IMR-90 (cell line): ENCODE measurements at regions not wholly inside any gene's neighbourhood (a gene's known extent, or its start where the extent isn't known, plus 50 kb on each side); places are given as distances from the start of the nearest gene placed in this dataset.

ENCODE experiments used
- ATAC-seq: fragments of 200-7000 bp; cut with Tn5 transposase; 2 replicates; pipeline ENCODE4 v1.9.1; 2020; ENCODE audit warnings: low read depth, mild to moderate bottlenecking, moderate library complexity
- BruUV-seq: library from RNA; stranded (reverse); fragments of 400-500 nt; replicated peaks from 2 replicates; lab custom pipeline; 2021; lab: Mats Ljungman, UMichigan
- CTCF ChIA-PET: fragments of 300-600 bp; formaldehyde crosslinking; extraction: SDS; loops from one replicate; lab custom pipeline; 2021; ENCODE audit warnings: antibody characterized with exemption; lab: Yijun Ruan, JAX
- POLR2A ChIA-PET: fragments of 300-600 bp; sonication (Branson Sonifier 250); formaldehyde crosslinking; loops from one replicate; lab custom pipeline; 2022; ENCODE audit warnings: antibody characterized with exemption; ENCODE audit not compliant: unreplicated experiment; lab: Charles Lee
- DNase-seq: peaks from one replicate; pipeline ENCODE4 v3.0.0; 2013
- H2AFZ ChIP-seq: replicated peaks from 2 replicates; pipeline ENCODE3; 2013; ENCODE audit warnings: low read length, mild to moderate bottlenecking; ENCODE audit not compliant: poor library complexity
- H2AK5ac ChIP-seq: 2 replicates; pipeline ENCODE4 v1.6.1; 2013; ENCODE audit warnings: low read depth, low read length, inconsistent platforms
- H2AK9ac ChIP-seq: replicated peaks from 2 replicates; pipeline ENCODE3; 2013; ENCODE audit warnings: mild to moderate bottlenecking, low read depth, low read length, moderate library complexity; ENCODE audit not compliant: poor library complexity
- H2BK120ac ChIP-seq: 2 replicates; pipeline ENCODE4 v1.6.1; 2013; ENCODE audit warnings: low read depth, low read length, inconsistent platforms
- H2BK15ac ChIP-seq: 3 replicates; pipeline ENCODE4 v1.6.1; 2013; ENCODE audit warnings: low read depth, low read length, inconsistent platforms
- H2BK20ac ChIP-seq: 2 replicates; pipeline ENCODE4 v1.6.1; 2013; ENCODE audit warnings: low read depth, mild to moderate bottlenecking, inconsistent platforms, low read length, moderate library complexity
- H2BK5ac ChIP-seq: 2 replicates; pipeline ENCODE4 v1.6.1; 2013; ENCODE audit warnings: mild to moderate bottlenecking, low read depth, low read length, inconsistent platforms; ENCODE audit not compliant: poor library complexity, severe bottlenecking
- H3K14ac ChIP-seq: replicated peaks from 2 replicates; pipeline ENCODE4 v1.6.1; 2013; ENCODE audit warnings: low read depth, low read length, inconsistent platforms
- H3K18ac ChIP-seq: 2 replicates; pipeline ENCODE4 v1.6.1; 2013; ENCODE audit warnings: low read depth, low read length, control low read depth
- H3K23ac ChIP-seq: 2 replicates; pipeline ENCODE4 v1.6.1; 2013; ENCODE audit warnings: low read depth, low read length, inconsistent platforms
- H3K27ac ChIP-seq: 2 replicates; pipeline ENCODE4 v1.5.1; 2013; ENCODE audit warnings: mild to moderate bottlenecking, control low read depth, low read length; ENCODE audit not compliant: insufficient read depth
- H3K27me3 ChIP-seq: 2 replicates; pipeline ENCODE4 v1.6.1; 2013; ENCODE audit warnings: low read length; ENCODE audit not compliant: control insufficient read depth, insufficient read depth
- H3K36me3 ChIP-seq: 2 replicates; pipeline ENCODE4 v1.6.1; 2013; ENCODE audit warnings: low read length, mixed read lengths; ENCODE audit not compliant: control insufficient read depth, insufficient read depth
- H3K4ac ChIP-seq: 2 replicates; pipeline ENCODE4 v1.6.1; 2013; ENCODE audit warnings: low read depth, low read length, inconsistent platforms
- H3K4me1 ChIP-seq: 2 replicates; pipeline ENCODE4 v1.6.1; 2013; ENCODE audit warnings: low read length, mixed read lengths; ENCODE audit not compliant: control insufficient read depth, insufficient read depth
- H3K4me2 ChIP-seq: 2 replicates; pipeline ENCODE4 v1.6.1; 2013; ENCODE audit warnings: low read depth, mild to moderate bottlenecking, control low read depth, low read length, moderate library complexity
- H3K4me3 ChIP-seq: 2 replicates; pipeline ENCODE4 v1.5.1; 2013; ENCODE audit warnings: low read depth, mild to moderate bottlenecking, control low read depth, low read length, moderate library complexity; ENCODE audit not compliant: insufficient read depth
- H3K56ac ChIP-seq: 2 replicates; pipeline ENCODE4 v1.6.1; 2013; ENCODE audit warnings: low read length, inconsistent platforms; ENCODE audit not compliant: insufficient read depth; ENCODE audit errors: extremely low read depth
- H3K79me1 ChIP-seq, 2 experiments: 2 replicates each; pipeline ENCODE4 v1.6.1; 2013; ENCODE audit warnings: low read length in 2 of 2, inconsistent platforms in 1 of 2, low read depth in 1 of 2
- H3K9ac ChIP-seq: 2 replicates; pipeline ENCODE4 v1.6.1; 2013; ENCODE audit warnings: low read depth, low read length, control low read depth
- H3K9me1 ChIP-seq: 2 replicates; pipeline ENCODE4 v1.6.1; 2013; ENCODE audit warnings: low read length, inconsistent platforms; ENCODE audit not compliant: insufficient read depth
- H3K9me3 ChIP-seq: 2 replicates; pipeline ENCODE4 v1.6.1; 2013; ENCODE audit warnings: low read length; ENCODE audit not compliant: control insufficient read depth, insufficient read depth
- H4K20me1 ChIP-seq: 2 replicates; pipeline ENCODE4 v1.6.1; 2013; ENCODE audit warnings: low read length, inconsistent platforms; ENCODE audit not compliant: insufficient read depth
- H4K5ac ChIP-seq: 2 replicates; pipeline ENCODE4 v1.6.1; 2013; ENCODE audit warnings: mild to moderate bottlenecking, low read depth, low read length, control low read depth
- H4K8ac ChIP-seq, 2 experiments: 2 replicates each; pipeline ENCODE4 v1.6.1; 2013; ENCODE audit warnings: low read depth in 2 of 2, low read length in 2 of 2, control low read depth in 1 of 2, inconsistent platforms in 1 of 2
- H4K91ac ChIP-seq: 2 replicates; pipeline ENCODE4 v1.6.1; 2013; ENCODE audit warnings: low read depth, low read length, inconsistent platforms; ENCODE audit not compliant: insufficient read depth
- ELK1 ChIP-seq: fragments of 150-350 bp; IDR thresholded peaks from 2 replicates; pipeline ENCODE4 v1.6.1; 2016; ENCODE audit warnings: low read depth, mild to moderate bottlenecking, low read length, moderate library complexity, borderline replicate concordance
- MAFK ChIP-seq: IDR thresholded peaks from 2 replicates; pipeline ENCODE4 v1.6.1; 2012; ENCODE audit warnings: low read depth, low read length, improper control_type of control experiment
- MXI1 ChIP-seq: IDR thresholded peaks from 2 replicates; pipeline ENCODE4 v1.6.1; 2012; ENCODE audit warnings: low read depth, mild to moderate bottlenecking, low read length, moderate library complexity, borderline replicate concordance
- POLR2A ChIP-seq: IDR thresholded peaks from 2 replicates; pipeline ENCODE4 v1.6.1; 2012; ENCODE audit warnings: mild to moderate bottlenecking, low read depth, low read length
- USF2 ChIP-seq: fragments of 150-350 bp; IDR thresholded peaks from 2 replicates; pipeline ENCODE4 v1.6.1; 2017; ENCODE audit warnings: mild to moderate bottlenecking, antibody characterized with exemption, low read length, low read depth
- WGBS, 2 experiments: methylation state at CpG; one replicate each; pipeline versions ENCODE4 v1.1.5 to v1.1.7; 2013; ENCODE audit warnings: missing lambda C conversion rate in 2 of 2; ENCODE audit not compliant: insufficient read length in 1 of 2; ENCODE audit errors: extremely low coverage in 2 of 2; 5-methylcytosine and 5-hydroxymethylcytosine counted together
- dilution Hi-C: fragments of 300-500 bp; cut with HindIII; formaldehyde crosslinking; loops from one replicate; pipeline ENCODE4 v1.14.3; 2018; ENCODE audit warnings: low sequenced_read_pairs; ENCODE audit not compliant: unreplicated experiment
- in situ Hi-C: fragments of 300-500 bp; cut with MboI; formaldehyde crosslinking; loops from 3 replicates; pipeline ENCODE4 v1.14.3; 2019; ENCODE audit warnings: low sequenced_read_pairs, inconsistent platforms, mixed read lengths
- intact Hi-C: fragments of 100-400 bp; cut with micrococcal nuclease; formaldehyde crosslinking; loops from 2 replicates; pipeline ENCODE4 v1.10.0; 2022

GRCh38 chr4:134328741-134329140, 127.2 kb upstream of the PABPC4L start:
- Histone ChIP-seq H2BK15ac (no peak overlapping the region), H3K23ac (no peak overlapping the region), H3K27me3 (no peaks in the 10 kb centered on the region), H3K9ac (no peak overlapping the region), H3K27ac (no peak overlapping the region), H4K20me1 (no peaks in the 10 kb centered on the region), H3K9me3 (peaks cover 15% of the 10 kb centered on the region; the same call in 1 of the 2 replicates), H3K79me1 (no peaks in the 10 kb centered on the region), H3K4me1 (no peaks in the 10 kb centered on the region), H3K14ac (no peak overlapping the region), H2BK120ac (no peak overlapping the region), H3K4ac (no peak overlapping the region), H3K36me3 (no peaks in the 10 kb centered on the region), H3K56ac (no peak overlapping the region), H4K5ac (no peak overlapping the region), H2AFZ (peak overlapping the region; percentile 41), H2BK20ac (no peak overlapping the region), H3K18ac (no peak overlapping the region), H4K8ac (no peak overlapping the region), H2AK9ac (no peak overlapping the region), H4K91ac (no peak overlapping the region), H2BK5ac (no peak overlapping the region), H3K4me2 (no peak overlapping the region), H3K9me1 (no peaks in the 10 kb centered on the region), H2AK5ac (no peak overlapping the region), H3K4me3 (no peak overlapping the region)
- ChIA-PET POLR2A (no interaction called here), CTCF (no interaction called here)
- TF ChIP-seq MXI1 (no peak), MAFK (no peak), USF2 (no peak), POLR2A (no peak), ELK1 (no peak)
- dilution Hi-C loops, result no loop called here
- in situ Hi-C loops, result no loop called here
- ATAC-seq (no peak), DNase-seq (no peak)
- no TSS peak for BruUV-seq
- 86% methylated on average over 1 of the region's 9 CpGs; no CpG with 5 or more reads in 1 of the 2 experiments for WGBS, 2 experiments
- intact Hi-C loops, result no loop called here
